ENCODE measurements at regions not wholly inside any gene's neighbourhood (a gene's known extent, or its start where the extent isn't known, plus 50 kb on each side); places are given as distances from the start of the nearest gene placed in this dataset.

- TF ChIP-seq POLR2A (IDR thresholded peaks at IDR 0.05; ENCODE audit: low read depth, low read length): no peak
- no peak for TF ChIP-seq POLR2AphosphoS5 (IDR thresholded peaks at IDR 0.05; ENCODE audit: low read depth, low read length)
- TF ChIP-seq TAF1 (IDR thresholded peaks at IDR 0.05; ENCODE audit: borderline replicate concordance, low read depth, low read length): no peak
These were observed 132.9 kb upstream of the SSTR1 start for GRCh38 chr14:38074754-38075153.
